ENCODE measurements at regions not wholly inside any gene's neighbourhood (a gene's known extent, or its start where the extent isn't known, plus 50 kb on each side); places are given as distances from the start of the nearest gene placed in this dataset.

- Mint-ChIP-seq H3K27ac (no peak overlapping the region), H3K4me3 (no peak overlapping the region), H3K9me3 (no peaks in the 10 kb centered on the region), H3K36me3 (no peaks in the 10 kb centered on the region), H3K27me3 (no peaks in the 10 kb centered on the region), H3K4me1 (peaks cover 16% of the 10 kb centered on the region)
- ATAC-seq, result no peak
Measured at GRCh38 chr10:31754803-31755624, 173.6 kb downstream of the ARHGAP12 start.

- no peak overlapping the region for H3K4me3 Mint-ChIP-seq
- H3K9me3 Mint-ChIP-seq, result no peaks in the 10 kb centered on the region
- no peak overlapping the region for H3K27ac Mint-ChIP-seq
- H3K27me3 Mint-ChIP-seq, result no peaks in the 10 kb centered on the region
- ATAC-seq, result no peak
- no peaks in the 10 kb centered on the region for H3K36me3 Mint-ChIP-seq
- peaks cover 10% of the 10 kb centered on the region for H3K4me1 Mint-ChIP-seq
Measured at GRCh38 chr10:31753681-31754080, 174.9 kb downstream of the ARHGAP12 start.

GRCh38 chr10:31752170-31752569 lies 176.5 kb downstream of the ARHGAP12 start:
- Mint-ChIP-seq H3K27ac (no peak overlapping the region), H3K4me3 (no peak overlapping the region), H3K36me3 (no peaks in the 10 kb centered on the region), H3K9me3 (no peaks in the 10 kb centered on the region), H3K27me3 (no peaks in the 10 kb centered on the region), H3K4me1 (peaks cover 10% of the 10 kb centered on the region)
- no peak for ATAC-seq

- Mint-ChIP-seq H3K9me3 (no peaks in the 10 kb centered on the region), H3K27ac (no peak overlapping the region), H3K4me3 (no peak overlapping the region), H3K4me1 (peaks cover 10% of the 10 kb centered on the region), H3K27me3 (no peaks in the 10 kb centered on the region), H3K36me3 (no peaks in the 10 kb centered on the region)
- ATAC-seq, result no peak
Measured at GRCh38 chr10:31751738-31752080, 176.9 kb downstream of the ARHGAP12 start.

- ATAC-seq, result no peak
- Mint-ChIP-seq H3K27me3 (no peaks in the 10 kb centered on the region), H3K4me1 (peaks cover 10% of the 10 kb centered on the region), H3K4me3 (no peak overlapping the region), H3K9me3 (no peaks in the 10 kb centered on the region), H3K36me3 (no peaks in the 10 kb centered on the region), H3K27ac (no peak overlapping the region)
Measured at GRCh38 chr10:31751051-31751737, 177.4 kb downstream of the ARHGAP12 start.

- H3K27ac Mint-ChIP-seq, result no peak overlapping the region
- H3K36me3 Mint-ChIP-seq, result no peaks in the 10 kb centered on the region
- no peaks in the 10 kb centered on the region for H3K27me3 Mint-ChIP-seq
- H3K4me3 Mint-ChIP-seq, result no peak overlapping the region
- H3K4me1 Mint-ChIP-seq, result peaks cover 10% of the 10 kb centered on the region
- no peak for ATAC-seq
- H3K9me3 Mint-ChIP-seq, result no peaks in the 10 kb centered on the region
Measured at GRCh38 chr10:31749981-31750840, 178.4 kb downstream of the ARHGAP12 start.

- Mint-ChIP-seq H3K4me3 (no peak overlapping the region), H3K27ac (no peak overlapping the region), H3K27me3 (no peaks in the 10 kb centered on the region), H3K4me1 (peaks cover 8% of the 10 kb centered on the region), H3K9me3 (no peaks in the 10 kb centered on the region), H3K36me3 (no peaks in the 10 kb centered on the region)
- ATAC-seq, result no peak
Measured at GRCh38 chr10:31749301-31749700, 179.3 kb downstream of the ARHGAP12 start.

- no peaks in the 10 kb centered on the region for H3K4me1 Mint-ChIP-seq
- no peaks in the 10 kb centered on the region for H3K9me3 Mint-ChIP-seq
- H3K36me3 Mint-ChIP-seq, result no peaks in the 10 kb centered on the region
- peak; percentile 44 for ATAC-seq
- H3K27ac Mint-ChIP-seq, result no peak overlapping the region
- H3K27me3 Mint-ChIP-seq, result no peaks in the 10 kb centered on the region
- no peak overlapping the region for H3K4me3 Mint-ChIP-seq
Measured at GRCh38 chr10:31745612-31746376, 182.8 kb downstream of the ARHGAP12 start.

GRCh38 chr10:31744025-31744424 lies 184.6 kb downstream of the ARHGAP12 start:
- H3K27ac Mint-ChIP-seq, result no peak overlapping the region
- ATAC-seq, result no peak
- H3K27me3 Mint-ChIP-seq, result no peaks in the 10 kb centered on the region
- H3K4me1 Mint-ChIP-seq, result no peaks in the 10 kb centered on the region
- no peaks in the 10 kb centered on the region for H3K36me3 Mint-ChIP-seq
- H3K4me3 Mint-ChIP-seq, result no peak overlapping the region
- no peaks in the 10 kb centered on the region for H3K9me3 Mint-ChIP-seq

- no peaks in the 10 kb centered on the region for H3K9me3 Mint-ChIP-seq
- H3K36me3 Mint-ChIP-seq, result no peaks in the 10 kb centered on the region
- no peaks in the 10 kb centered on the region for H3K27me3 Mint-ChIP-seq
- no peak overlapping the region for H3K27ac Mint-ChIP-seq
- H3K4me1 Mint-ChIP-seq, result no peaks in the 10 kb centered on the region
- H3K4me3 Mint-ChIP-seq, result no peak overlapping the region
- ATAC-seq, result no peak
Measured at GRCh38 chr10:31742255-31742654, 186.4 kb downstream of the ARHGAP12 start.

GRCh38 chr10:31741473-31741872 lies 187.2 kb downstream of the ARHGAP12 start:
- H3K4me1 Mint-ChIP-seq, result no peaks in the 10 kb centered on the region
- peaks cover 4% of the 10 kb centered on the region for H3K36me3 Mint-ChIP-seq
- no peaks in the 10 kb centered on the region for H3K9me3 Mint-ChIP-seq
- H3K27me3 Mint-ChIP-seq, result no peaks in the 10 kb centered on the region
- no peak for ATAC-seq
- H3K27ac Mint-ChIP-seq, result no peak overlapping the region
- H3K4me3 Mint-ChIP-seq, result no peak overlapping the region

- H3K27me3 Mint-ChIP-seq, result no peaks in the 10 kb centered on the region
- H3K4me1 Mint-ChIP-seq, result no peaks in the 10 kb centered on the region
- H3K4me3 Mint-ChIP-seq, result no peak overlapping the region
- no peak for ATAC-seq
- H3K27ac Mint-ChIP-seq, result no peak overlapping the region
- peaks cover 3% of the 10 kb centered on the region for H3K9me3 Mint-ChIP-seq
- peaks cover 4% of the 10 kb centered on the region for H3K36me3 Mint-ChIP-seq
Measured at GRCh38 chr10:31739711-31740110, 188.9 kb downstream of the ARHGAP12 start.

GRCh38 chr10:31739146-31739545 lies 189.5 kb downstream of the ARHGAP12 start:
- no peaks in the 10 kb centered on the region for H3K4me1 Mint-ChIP-seq
- H3K9me3 Mint-ChIP-seq, result peaks cover 3% of the 10 kb centered on the region
- no peak for ATAC-seq
- H3K27ac Mint-ChIP-seq, result no peak overlapping the region
- no peaks in the 10 kb centered on the region for H3K27me3 Mint-ChIP-seq
- H3K36me3 Mint-ChIP-seq, result peaks cover 4% of the 10 kb centered on the region
- H3K4me3 Mint-ChIP-seq, result no peak overlapping the region

GRCh38 chr10:31731711-31732110 lies 196.9 kb downstream of the ARHGAP12 start:
- Mint-ChIP-seq H3K9me3 (peaks cover 3% of the 10 kb centered on the region), H3K27me3 (peaks cover 9% of the 10 kb centered on the region), H3K4me1 (no peaks in the 10 kb centered on the region), H3K4me3 (no peak overlapping the region), H3K27ac (no peak overlapping the region), H3K36me3 (no peaks in the 10 kb centered on the region)
- ATAC-seq, result no peak

GRCh38 chr10:31730776-31731175 lies 197.9 kb downstream of the ARHGAP12 start:
- peaks cover 3% of the 10 kb centered on the region for H3K9me3 Mint-ChIP-seq
- peaks cover 9% of the 10 kb centered on the region for H3K27me3 Mint-ChIP-seq
- no peaks in the 10 kb centered on the region for H3K4me1 Mint-ChIP-seq
- H3K4me3 Mint-ChIP-seq, result no peak overlapping the region
- no peak overlapping the region for H3K27ac Mint-ChIP-seq
- no peak for ATAC-seq
- no peaks in the 10 kb centered on the region for H3K36me3 Mint-ChIP-seq
